ENCODE measurements at regions not wholly inside any gene's neighbourhood (a gene's known extent, or its start where the extent isn't known, plus 50 kb on each side); places are given as distances from the start of the nearest gene placed in this dataset.
A peak's percentile ranks its signal among the peaks of the same experiment; 100 is the strongest.

DNA sequence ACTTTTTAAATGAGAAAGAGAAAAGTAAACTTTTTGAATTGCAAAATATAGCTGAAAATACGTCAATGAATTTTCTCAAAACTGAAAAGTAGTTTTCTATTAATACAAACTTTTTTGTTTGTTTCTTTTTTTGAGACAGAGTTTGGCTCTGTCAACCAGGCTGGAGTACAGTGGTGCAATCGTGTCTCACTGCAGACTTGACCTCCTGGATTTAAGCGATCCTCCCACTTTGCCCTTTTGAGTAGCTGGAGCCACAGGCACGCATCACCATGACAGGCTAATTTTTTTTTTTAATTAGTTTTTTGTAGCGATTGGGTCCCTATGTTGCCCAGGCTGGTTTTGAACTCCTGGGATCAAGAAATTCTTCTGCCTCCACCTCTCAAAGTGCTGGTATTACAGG lies 610.4 kb downstream of the ELAVL2 start:
- DNase-seq: no peak

DNA sequence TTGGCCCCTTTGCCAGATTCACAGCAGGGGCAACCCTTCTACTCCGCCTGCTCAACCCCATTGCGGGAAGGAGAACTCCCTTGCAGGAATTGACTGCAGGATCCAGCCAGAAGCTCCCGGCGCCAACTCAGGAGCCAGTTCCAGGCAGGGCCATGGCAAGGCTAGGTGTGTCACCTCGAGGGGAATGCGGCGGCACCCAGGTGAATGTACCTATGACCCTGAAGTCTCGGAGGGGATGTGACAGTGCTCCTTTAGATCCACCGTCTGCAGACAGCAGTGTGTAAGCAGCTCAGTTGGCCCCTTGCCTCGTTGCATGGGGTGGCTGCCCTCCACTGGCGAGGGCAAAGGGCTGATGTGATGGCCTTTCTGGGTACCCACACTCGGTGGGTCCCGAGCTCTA lies 606.6 kb downstream of the ELAVL2 start:
- no peak for DNase-seq

DNA sequence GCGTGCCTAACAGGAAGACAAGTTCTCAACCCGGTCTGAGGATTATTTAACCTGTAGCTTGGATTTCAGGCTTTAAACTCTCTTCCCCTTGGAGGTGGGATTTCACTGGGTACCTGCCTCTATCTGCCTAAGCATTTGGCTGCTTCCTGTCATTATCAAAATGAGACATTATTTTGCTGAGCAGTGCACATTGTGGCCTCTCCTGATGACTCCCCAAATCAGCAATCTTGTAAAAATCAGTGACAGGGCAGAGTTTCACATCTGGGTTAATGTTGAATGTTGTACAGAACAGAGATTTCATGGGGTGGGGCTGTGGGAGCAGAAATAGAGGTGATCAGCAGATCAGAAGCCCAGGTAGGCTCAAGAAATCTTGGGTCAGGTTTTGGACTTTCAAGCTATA lies 605.9 kb downstream of the ELAVL2 start:
- DNase-seq: no peak

DNA sequence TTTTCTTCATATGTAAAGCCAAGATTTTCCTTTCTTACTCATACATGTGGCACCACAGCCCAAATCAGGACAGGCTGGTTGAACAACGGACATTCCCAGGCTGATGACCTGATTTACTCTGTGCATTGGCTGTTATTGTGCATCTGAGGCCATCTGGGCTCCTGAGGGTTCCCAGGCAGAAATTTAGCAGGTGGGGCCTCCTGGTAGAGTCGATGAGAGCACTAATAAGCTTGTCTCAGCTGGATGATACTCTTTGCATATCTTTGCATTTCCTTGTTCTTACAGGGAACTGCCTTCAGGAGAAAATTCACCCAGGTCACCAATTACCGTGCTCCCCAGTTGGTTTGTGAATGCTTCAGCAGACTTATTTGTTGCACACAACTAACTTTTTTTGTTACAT lies 605.1 kb downstream of the ELAVL2 start:
- DNase-seq: no peak

DNA sequence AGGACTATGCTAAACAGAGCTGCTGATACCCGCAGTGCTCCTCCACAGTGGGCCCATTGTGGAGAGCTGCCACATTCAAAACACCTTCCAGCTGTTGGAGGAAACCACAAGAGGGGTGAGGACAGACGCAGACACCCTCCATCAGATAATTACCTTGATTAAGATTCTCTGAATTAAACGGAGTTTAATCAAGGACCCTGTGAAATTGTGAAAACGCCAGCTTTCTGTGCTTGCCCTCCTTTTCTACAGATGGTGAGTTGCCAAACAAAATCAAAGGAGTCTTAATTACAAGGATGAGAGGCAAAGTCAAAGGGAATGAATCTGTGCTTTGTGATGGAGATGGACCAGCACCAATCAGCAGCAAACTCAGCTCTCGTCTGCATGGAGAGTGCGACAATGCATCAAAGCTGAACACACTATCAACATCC lies 596.1 kb downstream of the ELAVL2 start:
- DNase-seq: no peak

DNA sequence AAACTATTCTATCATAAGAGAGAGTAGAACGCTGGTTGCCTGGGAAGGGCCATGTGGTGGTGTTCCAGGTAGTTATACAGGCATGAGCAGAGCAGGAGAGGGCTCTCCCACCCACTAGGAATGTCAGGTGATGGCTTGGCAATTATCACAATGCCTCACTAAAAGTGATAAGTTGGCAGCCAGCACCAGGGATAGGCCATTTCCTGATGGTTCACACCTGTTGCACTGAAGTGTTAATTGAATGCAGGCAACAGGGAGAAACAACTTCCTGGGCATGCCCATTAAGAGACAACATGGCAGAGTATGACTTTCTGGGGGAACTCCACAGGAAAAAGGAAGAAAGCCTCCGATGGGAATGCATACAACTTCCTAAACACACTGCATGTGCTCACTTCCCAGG lies 593.2 kb downstream of the ELAVL2 start:
- no peak for DNase-seq

DNA sequence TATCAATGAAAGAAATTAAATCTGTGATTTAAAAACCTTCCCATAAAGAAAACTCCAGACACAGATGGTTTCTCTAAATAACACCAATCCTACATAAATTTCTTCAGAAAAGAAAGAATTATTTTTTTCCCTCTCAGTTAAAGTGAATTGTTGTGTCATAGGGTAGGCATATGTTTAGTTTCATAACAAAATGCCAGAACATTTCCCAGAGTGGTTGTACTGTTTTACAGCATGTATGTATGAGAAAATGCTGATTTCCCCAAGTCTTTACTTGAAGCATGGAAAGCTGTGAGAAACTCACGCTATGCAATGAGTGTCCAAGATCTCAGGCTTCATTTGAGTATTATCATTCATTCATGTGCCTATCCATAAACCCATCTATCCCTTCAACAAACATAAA lies 582.5 kb downstream of the ELAVL2 start:
- DNase-seq: no peak

DNA sequence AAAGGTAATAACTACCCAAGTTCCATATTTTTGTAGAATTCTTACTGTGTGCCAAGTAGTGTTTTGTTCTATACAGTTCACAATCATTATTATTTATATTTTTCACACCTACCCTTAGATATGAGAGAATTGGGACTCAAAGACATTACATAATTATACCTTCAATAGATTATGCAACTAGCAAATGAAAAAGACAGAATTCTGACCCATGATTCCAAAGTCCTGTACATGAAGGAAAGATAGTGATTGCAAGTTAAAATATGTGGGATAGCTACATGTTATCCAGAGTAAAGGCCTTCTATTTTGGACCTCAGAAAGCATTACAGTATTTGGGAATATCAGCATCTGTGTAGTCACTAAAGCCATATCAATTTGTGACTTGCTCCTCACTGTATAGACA lies 581.0 kb downstream of the ELAVL2 start:
- DNase-seq: no peak

DNA sequence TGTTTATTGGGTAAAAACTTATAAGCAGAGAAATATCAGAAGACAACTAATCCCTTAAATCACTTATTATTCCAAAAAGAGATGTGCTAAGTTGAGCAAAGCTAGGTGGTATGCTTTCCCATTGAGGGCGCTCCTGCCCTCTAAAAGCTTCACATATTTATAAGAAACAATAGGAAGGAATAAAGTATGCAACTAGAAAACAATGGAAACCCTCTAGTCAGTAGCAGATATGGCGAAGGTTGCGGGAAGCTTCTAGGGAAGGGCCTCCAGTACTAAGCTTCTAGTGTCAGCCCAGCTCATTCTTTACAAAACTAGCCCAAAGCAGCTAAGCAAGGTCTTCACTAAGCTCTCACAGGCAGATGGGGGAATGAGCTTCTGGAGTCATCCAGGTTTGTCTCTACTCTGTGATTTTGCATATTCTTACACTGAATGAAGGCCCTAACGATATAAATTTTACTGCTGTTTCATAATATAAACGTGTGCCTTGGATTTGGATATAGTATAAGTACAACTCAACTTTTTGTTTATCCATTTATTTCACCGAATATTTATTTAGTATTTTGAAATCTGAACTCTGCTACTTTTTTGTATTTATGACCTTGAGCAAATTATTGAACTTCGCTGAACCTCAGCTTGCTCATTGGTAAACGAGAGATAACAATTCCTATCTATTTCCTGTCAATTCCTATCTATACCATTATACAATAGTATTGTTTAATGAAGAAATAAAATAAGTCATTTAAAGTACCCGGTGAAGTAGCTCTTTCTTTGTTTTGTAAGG lies 571.4 kb downstream of the ELAVL2 start:
- no peak for DNase-seq

DNA sequence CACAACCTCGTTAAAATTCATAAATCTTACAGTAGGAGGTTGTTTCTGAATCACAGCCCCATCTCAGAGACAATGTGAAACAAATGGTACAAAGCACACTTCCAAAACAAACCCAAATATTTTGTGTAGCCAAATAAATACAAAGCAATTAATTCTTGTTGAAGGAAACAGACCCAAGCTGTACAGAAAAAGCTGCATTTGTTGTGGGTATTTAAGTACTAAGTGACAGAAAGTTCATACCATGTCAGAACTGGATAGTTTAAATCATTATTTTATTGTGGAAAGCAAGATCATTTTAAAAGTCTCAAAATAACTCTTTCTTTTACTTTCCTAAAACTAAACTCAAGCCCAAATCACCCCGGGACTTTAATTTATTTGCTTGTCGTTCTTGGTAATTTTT lies 570.7 kb downstream of the ELAVL2 start:
- no peak for DNase-seq

DNA sequence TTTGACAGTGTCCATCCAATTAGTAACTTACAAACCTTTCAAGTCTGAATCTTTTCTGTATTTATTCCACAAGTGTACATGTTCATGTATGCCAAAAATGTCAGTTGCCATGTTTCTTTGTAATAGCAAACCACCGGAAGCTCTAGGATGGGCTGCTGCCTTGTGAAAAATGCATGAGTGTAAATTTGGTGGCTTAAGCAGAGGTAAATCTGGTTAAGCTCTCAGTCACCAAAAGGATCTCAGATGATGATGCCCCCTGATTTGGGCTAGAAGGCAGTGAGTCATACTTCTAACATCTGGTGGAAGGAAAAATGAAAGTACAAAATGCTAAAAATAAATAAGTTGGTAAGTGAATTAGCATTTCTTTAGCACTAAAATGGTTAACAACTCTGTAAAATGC lies 567.5 kb downstream of the ELAVL2 start:
- no peak for DNase-seq

DNA sequence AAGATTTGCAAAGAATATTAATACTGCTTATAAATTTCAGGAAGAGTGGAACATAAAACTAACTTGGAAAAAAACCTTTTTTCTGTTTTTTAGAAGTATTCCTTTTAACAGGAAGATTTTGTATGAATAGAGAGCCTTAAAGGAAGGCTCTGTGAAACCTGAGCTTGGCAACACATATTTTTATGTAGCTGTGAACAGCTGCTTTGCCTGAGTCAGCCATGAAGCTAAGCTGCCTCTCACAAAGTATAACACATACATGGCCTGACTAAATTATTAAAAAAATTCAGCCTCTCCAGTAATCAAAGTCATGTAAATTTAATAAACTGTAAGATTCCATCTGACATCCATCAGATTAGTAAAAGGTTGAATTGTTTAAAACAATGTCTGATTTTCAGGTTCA lies 547.5 kb downstream of the ELAVL2 start:
- DNase-seq: no peak

DNA sequence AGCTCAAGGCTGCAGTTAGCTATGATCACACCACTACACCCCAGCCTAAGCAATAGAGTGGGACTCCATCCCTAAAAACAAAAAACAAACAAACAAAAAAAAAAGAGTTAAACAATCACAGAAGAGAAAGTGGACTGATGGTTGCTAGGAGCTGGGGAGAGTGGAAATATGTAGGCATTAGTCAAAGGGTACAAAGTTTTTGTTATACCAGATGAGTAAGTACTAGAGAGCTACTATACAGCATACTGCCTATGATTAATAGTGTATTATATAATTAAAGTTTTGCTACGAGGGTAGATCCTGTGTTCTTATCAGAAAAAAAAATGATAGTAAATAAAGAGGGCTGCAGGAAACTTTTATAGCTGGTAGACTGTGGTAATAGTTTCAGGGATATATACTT lies 538.6 kb downstream of the ELAVL2 start:
- DNase-seq: no peak

DNA sequence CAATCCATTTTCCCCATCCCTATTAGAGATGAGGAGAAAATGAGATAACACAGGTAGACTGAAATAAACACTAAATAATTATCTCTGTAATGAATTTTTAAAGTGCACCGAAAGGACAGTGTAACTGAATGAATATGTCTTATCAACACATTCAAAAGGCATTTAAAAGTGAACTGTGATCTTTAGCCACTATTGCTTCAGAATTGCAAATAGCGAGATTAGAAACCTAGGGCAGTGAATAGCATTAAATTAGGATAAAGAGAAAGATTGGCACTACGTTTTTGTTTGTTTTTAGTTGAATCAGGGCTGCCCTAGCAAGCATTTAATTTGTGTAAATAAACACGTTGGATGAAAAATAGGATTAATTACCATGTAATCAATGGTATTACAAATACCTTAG lies 537.5 kb downstream of the ELAVL2 start:
- no peak for DNase-seq

DNA sequence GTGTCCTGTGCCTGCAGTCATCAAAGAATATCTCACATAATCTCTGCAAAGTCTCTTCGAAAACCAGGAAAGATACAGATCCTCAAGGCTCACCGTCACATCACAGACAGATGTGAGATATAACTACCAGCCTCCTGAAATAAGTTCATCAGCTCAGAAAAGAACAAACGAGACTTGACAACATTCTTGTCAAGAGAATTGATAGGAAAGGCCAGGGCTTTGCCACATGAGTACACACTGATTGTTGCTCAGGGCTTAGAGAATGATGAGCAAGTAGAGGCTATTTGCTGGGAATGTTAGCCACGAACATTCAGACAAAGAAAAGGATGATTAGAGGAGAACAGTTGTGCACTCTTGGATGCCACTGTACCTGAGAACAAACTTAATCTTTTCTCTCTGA lies 535.1 kb downstream of the ELAVL2 start:
- no peak for DNase-seq

DNA sequence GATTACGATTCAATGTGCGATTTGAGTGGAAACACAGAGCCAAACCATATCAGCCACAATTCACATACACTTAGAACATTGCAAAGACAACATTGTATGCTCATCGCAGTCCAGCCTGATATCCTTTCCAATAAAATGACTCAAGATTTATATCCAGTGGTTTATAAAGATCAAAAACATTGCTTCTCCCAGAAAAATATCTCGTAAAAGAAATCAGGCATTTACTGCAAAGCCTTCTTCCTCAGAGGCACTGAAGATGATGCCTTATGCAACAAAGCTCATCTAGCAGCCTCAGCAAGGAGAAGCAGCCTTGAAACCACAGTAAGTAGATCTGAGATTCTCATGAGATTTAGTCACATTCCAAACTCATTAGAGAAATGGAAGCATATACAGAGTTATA lies 523.8 kb downstream of the ELAVL2 start:
- DNase-seq: no peak

DNA sequence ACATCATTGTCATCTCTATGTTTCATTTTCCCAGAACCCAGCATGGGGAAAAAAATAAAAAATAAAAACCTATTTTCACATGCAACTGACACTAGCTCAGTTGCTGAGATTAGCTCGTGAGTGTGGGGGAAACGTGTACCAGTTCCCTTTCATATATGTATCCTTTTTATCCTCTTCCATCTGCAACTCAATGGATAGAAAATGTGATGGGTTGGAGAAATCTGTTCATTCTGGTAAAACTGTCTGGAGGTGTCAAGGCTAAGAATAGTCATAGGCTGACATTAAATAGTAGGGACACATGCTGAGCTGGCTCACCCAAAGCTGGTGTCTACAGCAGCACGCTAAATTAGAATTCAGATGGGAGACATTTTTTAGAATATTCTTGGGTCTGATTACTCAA lies 519.3 kb downstream of the ELAVL2 start:
- DNase-seq: no peak

DNA sequence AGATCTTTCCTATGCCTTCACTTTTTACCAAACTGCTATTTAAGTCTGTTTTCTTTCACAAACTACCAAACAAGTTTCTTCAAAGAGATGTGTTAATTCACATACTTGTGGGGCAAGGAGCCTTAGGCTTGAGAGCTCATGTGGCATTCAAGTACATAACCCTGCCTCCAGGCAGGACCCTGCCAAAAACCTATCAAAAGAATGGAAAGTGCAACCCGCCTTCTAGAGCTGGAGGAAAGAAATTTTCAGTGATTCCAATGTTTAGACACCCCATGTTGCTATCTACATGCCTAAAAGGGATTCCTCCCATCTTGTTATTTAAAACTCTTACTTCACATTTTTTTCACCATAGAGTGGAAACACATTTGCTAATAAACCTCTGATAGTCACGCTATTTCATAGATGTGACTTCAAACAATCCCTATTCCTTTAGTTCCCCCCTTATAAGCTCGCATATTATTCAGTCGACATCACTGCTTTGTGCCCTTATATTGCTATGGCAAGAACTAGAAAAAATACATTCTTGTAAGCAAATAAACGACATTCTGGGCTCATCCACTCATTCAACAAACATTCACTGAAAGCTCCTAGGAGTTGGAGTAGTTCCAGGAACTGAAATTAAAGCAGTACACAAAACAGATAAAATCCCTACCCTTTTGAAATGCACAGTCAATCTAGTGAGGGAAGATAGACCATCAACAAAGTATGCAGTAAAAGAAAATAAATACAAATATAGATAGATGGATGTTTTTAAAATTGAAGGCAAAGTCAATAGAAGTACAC lies 518.1 kb downstream of the ELAVL2 start:
- DNase-seq: no peak

DNA sequence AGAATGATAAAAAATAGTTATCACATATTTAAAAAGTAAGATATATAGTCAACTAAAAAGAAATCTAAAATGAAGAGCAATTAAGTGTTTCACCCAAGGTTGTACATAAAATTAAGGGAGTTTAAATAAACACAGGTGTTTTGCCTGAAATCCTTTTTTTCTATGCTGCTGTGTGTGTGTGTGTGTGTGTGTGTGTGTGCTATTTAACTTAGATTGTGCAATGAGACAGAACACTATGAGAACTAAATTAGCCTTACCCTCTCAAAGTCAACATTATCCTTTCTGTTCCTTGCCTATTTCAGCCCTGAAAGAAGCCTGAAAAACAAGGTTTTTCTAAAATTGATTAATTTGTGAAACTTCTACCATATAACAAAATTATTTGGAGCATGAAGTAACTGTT lies 516.2 kb downstream of the ELAVL2 start:
- no peak for DNase-seq

DNA sequence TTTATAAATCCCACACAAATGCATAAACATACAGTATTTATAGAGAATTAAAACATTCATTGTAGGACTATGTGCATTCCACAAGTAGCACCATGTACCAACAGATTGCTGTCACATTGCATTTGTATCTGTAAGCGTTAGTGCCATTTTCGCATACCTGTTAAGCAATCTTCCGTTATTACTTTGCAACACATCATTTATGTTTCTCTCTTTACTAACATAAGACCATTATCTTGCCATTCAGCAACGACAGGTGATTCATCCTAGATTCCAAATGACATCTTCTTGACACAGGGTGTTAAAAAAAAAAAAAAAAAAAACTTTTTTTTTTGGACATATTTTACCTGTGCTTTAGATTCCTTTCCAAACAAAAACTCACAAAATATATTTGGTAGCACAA lies 511.8 kb downstream of the ELAVL2 start:
- no peak for DNase-seq

DNA sequence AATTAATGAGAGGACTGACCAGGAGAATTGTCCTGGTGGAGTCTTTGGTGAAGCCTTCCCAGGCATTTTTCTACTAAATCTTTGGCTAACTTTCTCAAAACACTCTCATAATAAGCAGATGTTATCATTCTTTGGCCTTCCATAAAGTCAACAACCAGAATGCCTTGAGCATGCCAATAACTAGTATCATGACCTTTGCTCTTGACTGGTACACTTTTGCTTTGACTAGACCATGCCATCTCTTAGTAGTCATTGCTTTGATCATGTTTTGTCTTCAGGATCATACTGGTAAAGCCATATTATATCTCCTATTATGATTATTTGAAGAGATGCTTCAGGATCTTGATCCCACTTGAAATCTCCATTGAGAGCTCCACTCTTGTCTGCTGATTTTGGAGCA lies 506.9 kb downstream of the ELAVL2 start:
- DNase-seq: no peak

DNA sequence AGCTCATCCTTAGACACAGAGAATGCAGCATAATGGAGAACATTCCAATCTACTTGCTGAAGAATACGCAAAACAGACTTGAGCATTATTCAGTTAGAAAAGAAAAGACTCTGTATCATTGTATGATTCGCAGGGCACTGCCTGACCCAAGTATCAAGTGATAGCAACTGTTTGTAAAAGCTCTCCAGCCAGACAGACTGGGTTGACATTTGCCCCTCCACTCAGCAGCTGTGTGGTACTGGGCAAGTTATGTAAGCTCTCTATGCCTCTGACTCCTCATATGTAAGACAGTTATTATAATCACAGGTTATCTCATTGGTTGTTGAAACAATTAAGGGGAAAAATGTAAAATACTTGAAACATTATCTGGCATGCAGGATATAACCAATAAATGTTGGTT lies 505.0 kb downstream of the ELAVL2 start:
- peak; percentile 7 to 53 for DNase-seq

DNA sequence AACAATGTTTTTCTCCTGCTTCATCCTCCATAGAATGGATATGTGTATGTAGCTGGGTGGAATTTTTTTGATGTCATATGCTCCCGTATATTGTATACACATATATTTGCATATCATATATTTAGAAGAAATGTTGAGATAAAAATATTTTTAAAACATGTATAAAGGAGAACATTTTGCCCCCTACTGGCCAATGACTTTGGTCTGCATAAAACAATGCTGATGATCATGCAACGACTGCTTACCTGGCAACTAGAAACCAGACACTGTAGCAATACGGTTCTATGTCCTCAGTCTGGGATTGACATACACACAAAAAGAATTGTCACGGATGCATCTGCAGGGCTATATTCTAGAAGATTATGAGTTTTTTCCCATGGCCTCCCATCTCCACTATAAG lies 503.6 kb downstream of the ELAVL2 start:
- no peak for DNase-seq

DNA sequence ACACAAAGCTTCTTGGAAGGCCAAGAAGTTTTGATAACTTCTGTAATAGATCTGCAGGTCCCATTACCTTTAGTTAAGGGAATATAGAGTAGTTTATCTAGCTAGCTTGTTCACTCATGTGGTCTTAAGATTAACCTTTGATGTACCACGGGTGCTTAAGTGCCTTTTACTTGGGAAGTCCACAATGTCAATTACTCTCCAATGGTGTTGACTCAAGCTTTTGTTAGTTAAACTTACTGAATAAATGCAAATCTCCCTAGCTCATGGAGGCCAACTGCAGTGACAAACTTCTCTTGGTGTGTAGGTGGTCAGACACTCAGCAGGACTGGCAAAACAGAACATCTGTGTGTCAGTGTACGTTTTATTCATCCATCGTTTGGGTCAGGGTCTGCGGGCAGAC lies 501.5 kb downstream of the ELAVL2 start:
- DNase-seq: no peak

DNA sequence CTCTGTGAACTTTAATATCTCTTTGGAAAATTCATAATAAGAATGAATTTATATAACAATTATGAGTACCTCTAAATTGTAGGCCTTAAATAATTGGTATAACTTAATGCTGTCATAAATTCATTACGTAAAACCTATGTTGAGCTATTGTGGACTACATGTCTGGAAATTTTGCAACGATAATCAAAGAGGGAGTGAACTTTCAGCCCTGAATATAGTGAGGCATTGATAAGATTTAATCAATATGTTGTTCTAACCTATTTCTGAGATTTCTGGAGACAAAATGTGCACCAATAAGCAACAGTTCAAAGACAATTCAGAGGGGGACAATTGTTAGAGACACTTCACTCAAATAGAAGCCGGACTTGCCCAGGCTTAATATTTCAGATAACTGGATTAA lies 499.4 kb downstream of the ELAVL2 start:
- DNase-seq: no peak

Measured in SHP77 (cell line).